Left kidney (tissue), 1 donor: ENCODE measurements at regions not wholly inside any gene's neighbourhood (a gene's known extent, or its start where the extent isn't known, plus 50 kb on each side); places are given as distances from the start of the nearest gene placed in this dataset.
A peak's percentile ranks its signal among the peaks of the same experiment; 100 is the strongest.

Experiments
- DNase-seq: peaks from one replicate; pipeline ENCODE4 v3.0.0-alpha.2; 2013

- DNase-seq = no peak
These were observed 1182.8 kb downstream of the FLRT2 start for GRCh38 chr14:86712727-86713126.

- no peak for DNase-seq
These were observed 1182.2 kb downstream of the FLRT2 start for GRCh38 chr14:86712176-86712575.

- no peak for DNase-seq
These were observed 1178.9 kb downstream of the FLRT2 start for GRCh38 chr14:86708846-86709339.

- no peak for DNase-seq
These were observed 1177.1 kb downstream of the FLRT2 start for GRCh38 chr14:86707071-86707470.

GRCh38 chr14:86683561-86683960 lies 1153.6 kb downstream of the FLRT2 start:
- DNase-seq = no peak

GRCh38 chr14:86675059-86675458 lies 1145.1 kb downstream of the FLRT2 start:
- DNase-seq = no peak

GRCh38 chr14:86673523-86673969 lies 1143.6 kb downstream of the FLRT2 start:
- DNase-seq = no peak

GRCh38 chr14:86672080-86672479 lies 1142.1 kb downstream of the FLRT2 start:
- DNase-seq = no peak

- no peak for DNase-seq
These were observed 1136.0 kb downstream of the FLRT2 start for GRCh38 chr14:86665975-86666374.

- no peak for DNase-seq
These were observed 1132.4 kb downstream of the FLRT2 start for GRCh38 chr14:86662334-86662733.

- DNase-seq = peak; percentile 19
These were observed 1124.7 kb downstream of the FLRT2 start for GRCh38 chr14:86654558-86655184.

GRCh38 chr14:86652526-86652925 lies 1122.6 kb downstream of the FLRT2 start:
- DNase-seq = no peak

GRCh38 chr14:86646696-86647690 lies 1117.0 kb downstream of the FLRT2 start:
- no peak for DNase-seq

- DNase-seq = no peak
These were observed 1116.2 kb downstream of the FLRT2 start for GRCh38 chr14:86646125-86646524.

GRCh38 chr14:86641310-86641709 lies 1111.4 kb downstream of the FLRT2 start:
- DNase-seq = no peak

GRCh38 chr14:86640288-86640687 lies 1110.3 kb downstream of the FLRT2 start:
- no peak for DNase-seq

- DNase-seq = no peak
These were observed 1109.7 kb downstream of the FLRT2 start for GRCh38 chr14:86639666-86640065.

- no peak for DNase-seq
These were observed 1109.2 kb downstream of the FLRT2 start for GRCh38 chr14:86639146-86639545.

GRCh38 chr14:86627080-86627479 lies 1097.1 kb downstream of the FLRT2 start:
- no peak for DNase-seq

GRCh38 chr14:86626530-86626929 lies 1096.6 kb downstream of the FLRT2 start:
- DNase-seq = no peak

GRCh38 chr14:86625637-86626036 lies 1095.7 kb downstream of the FLRT2 start:
- no peak for DNase-seq

- no peak for DNase-seq
These were observed 1089.8 kb downstream of the FLRT2 start for GRCh38 chr14:86619726-86620125.

GRCh38 chr14:86613786-86614185 lies 1083.8 kb downstream of the FLRT2 start:
- peak; percentile 68 for DNase-seq
